ENCODE measurements at regions not wholly inside any gene's neighbourhood (a gene's known extent, or its start where the extent isn't known, plus 50 kb on each side); places are given as distances from the start of the nearest gene placed in this dataset.
"Not testable (repeated sequence)": the region's sequence is repeated elsewhere in the genome, so short reads cannot be mapped to it uniquely, and the experiment has no call there.

DNA sequence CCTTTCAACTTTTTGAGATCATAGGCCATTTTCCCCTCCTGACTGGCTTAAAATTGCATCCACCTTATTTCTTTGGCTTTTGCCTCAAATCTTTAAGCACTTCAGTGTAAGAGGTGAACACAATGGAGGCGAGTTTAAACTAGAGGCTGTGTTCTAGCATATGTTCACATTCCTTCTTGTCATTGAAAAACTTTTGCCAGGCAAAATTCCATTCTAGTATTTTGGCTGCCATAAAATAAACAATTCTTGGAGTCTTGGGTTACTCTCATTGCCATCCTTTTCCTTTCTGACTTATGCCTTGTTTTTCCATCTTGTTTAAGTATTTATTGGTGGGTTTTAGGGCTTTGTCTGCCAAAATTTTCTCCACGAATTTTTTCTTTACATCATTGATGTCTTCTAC, 137.3 kb upstream of the ANXA10 start:
- no peak for DNase-seq

DNA sequence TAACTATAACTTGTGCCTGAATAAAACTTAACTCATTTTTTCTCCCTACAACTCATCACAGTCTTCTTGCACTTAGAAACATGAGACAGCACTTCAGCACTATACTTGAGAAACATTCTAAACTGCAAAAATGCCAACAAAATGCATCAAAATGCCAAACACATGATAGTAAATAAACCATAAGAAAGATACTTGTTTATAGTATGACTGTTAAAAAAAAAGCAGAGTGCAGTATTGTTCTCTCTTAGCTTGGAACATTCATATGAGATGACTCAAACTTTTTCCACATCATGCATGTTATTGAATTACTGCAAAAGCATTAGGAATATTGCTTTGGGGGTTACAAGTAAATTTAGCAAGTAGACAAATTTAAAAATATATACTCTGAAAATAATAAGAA, 135.7 kb upstream of the ANXA10 start:
- no peak for DNase-seq

DNA sequence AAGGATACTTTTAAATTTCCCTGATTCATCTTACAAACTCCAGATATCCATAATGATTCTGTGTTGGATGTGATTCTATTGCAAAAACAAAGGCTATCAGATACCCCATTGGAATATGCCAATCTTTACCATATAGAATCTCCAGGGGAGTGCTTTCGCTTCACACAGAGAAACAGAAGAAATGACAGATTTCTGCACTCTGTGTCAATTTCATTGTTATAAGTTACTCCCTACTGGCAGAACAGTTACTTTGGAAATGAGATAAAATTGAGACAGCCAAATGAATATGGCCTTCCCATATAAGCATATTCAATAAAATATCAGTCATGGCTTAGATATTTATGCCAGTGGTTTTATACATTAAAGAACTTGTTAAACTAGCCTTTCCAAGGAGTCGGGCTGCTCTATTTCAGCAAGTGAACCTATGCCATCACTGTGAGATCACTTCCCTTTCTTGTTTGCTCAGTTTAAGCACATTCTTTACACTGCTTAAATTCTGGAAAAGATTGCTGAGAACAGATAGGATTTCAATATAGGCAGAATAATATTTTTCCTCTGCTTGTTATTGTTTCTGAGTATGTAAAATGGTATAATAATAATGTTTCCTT, 127.5 kb upstream of the ANXA10 start:
- no peak for DNase-seq

DNA sequence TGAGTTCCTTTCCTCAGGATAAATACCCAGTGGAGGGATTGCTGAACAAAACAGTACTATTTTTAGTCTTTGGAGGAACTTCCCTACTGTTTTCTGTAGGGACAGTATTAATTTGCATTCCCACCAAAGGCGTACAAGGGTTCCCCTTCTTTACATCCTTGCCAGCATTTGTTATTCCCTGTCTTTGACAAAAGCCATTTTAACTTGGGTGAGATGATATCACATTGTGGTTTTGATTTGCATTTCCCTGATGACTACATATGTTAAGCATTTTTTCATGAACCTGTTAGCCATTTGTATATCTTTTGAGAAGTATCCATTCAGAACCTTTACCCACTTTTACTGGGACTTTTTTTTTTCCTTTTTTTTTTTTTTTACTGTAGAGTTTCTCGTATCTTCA, 126.2 kb upstream of the ANXA10 start:
- no peak for DNase-seq

DNA sequence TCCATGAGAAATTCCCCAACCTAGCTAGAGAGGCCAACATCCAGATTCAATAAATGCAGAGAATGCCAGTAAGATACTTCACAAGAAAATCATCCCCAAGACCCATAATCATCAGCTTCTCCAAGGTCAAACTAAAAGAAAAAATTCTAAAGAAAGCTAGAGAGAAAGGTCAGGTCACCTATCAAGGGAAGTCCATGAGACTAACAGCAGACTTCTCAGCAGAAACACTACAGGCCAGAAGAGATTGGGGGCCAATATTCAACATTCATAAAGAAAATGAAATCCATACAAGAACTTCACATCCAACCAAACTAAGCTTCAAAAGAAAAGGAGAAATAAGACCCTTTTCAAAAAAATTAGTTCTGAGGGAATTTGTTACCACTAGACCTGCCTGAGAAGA, 118.8 kb upstream of the ANXA10 start:
- DNase-seq, result no peak

DNA sequence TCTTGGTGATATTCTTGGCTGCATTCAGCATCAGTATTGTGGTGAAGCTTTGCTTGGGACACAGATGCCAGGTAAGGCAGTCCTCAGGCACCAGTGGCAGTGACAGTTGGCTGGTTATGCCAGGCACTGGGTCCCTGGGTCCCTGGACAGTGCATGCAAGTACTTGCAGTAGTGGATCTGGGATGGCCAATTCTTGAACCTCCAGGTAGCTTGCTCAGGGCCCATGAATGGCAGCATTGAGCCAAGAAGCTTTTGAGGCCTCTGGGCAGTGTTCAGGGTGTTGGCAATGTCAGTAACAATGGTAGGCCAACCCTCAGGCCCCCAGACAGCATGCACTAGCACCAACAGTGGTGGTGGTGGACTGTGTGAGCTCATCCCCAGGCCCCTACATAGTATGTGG, 106.8 kb upstream of the ANXA10 start:
- DNase-seq, result no peak

DNA sequence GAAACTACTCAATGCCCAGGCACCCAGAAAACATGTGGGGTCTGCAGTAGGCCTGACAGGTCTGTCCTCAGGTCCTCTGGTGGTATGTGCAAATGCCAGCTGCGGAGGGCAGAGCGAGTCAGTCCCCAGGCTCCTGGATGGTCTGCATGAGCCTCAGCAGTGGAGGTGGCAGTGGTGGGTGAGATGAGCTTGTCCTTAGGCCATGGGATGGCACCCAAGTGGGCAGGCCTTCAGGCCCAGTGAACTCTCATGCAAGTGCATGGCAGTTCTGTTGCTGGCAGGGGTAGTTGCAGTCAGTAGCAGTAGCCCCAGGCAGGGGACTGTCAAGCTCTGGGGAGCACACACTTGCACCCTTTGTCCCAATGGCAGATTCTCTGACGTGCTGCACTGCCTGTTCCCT, 106.3 kb upstream of the ANXA10 start:
- DNase-seq, result no peak

DNA sequence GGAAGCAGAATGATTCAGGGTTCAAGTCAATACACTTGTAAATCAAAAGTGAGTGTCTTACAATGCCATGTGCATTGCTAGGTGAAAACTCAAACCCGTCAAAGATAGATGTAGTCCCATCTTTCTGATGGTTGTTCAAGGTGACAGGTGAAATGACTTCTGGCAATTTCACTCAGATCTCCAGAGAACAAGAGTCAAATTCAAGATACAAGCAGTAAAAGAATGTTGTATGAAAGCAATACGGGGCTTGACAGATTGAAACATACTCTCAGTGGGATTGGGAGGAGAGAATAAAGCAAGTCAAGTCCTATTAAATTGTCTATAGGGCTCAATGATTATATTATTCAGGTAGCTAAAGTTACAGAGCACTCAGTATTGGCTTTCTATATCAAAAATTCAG, 105.1 kb upstream of the ANXA10 start:
- no peak for DNase-seq

DNA sequence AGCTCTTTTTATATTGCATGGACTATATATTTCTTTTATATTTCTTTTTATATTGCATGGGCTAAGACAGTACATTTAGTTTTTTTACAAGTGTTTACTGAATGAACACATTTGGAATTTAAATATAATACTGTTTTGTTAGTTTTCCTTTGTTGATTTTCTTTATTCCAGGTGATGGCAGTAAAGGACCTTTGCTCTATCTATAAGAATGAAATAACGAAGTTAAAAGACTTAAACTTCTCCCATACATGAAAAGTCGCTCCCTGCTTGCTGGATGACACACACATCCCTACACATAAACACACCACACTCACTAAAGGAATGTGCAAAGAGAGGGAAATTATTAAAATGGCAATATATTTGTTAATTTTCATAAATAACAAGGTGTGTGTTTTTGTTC, 102.5 kb upstream of the ANXA10 start:
- no peak for DNase-seq

DNA sequence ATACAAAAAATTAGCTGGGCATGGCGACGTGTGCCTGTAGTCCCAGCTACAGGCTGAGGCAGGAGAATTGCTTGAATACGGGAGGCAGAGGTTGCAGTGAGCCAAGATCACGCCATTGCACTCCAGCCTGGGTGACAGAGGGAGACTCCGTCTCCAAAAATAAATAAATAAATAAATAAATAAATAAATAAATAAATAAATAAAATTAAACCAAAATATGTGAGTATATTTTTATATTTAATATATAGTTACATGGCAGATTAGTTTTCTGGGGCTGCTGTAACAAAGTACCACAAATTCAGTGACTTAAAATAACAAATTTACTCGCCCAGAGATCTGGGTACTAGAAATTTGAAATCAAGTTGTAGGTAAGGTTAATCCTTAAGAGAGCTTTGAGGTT, 84.2 kb upstream of the ANXA10 start:
- not testable (repeated sequence) for DNase-seq

DNA sequence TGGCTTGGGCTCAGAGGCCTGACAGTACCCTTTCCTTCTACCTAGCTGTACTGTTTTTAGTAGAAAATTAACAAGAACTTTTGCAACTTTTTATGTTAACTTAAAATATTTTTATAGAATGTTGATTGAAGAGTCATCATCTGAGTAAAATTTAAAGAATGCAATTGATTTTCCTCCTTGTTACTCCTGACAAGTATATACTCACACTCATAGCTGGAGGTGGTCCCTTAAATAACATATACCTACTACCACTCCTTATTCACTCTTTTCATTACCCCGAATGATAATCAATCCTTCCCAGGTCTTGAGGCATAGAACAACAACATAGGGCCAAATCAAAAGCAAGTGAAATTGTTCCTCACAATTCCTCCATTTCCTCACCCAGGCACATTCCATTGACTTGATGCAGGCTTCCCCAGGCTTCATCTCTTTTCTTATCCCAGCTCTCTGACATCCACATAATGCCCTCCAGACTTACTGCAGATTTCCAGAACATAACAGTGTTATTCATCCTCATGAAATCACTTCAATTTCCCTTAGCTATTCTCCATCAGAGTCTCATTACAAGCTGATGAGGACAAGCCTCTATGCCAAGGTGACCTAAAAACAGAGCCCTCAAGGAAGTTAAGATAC, 73.2 kb upstream of the ANXA10 start:
- DNase-seq, result no peak

DNA sequence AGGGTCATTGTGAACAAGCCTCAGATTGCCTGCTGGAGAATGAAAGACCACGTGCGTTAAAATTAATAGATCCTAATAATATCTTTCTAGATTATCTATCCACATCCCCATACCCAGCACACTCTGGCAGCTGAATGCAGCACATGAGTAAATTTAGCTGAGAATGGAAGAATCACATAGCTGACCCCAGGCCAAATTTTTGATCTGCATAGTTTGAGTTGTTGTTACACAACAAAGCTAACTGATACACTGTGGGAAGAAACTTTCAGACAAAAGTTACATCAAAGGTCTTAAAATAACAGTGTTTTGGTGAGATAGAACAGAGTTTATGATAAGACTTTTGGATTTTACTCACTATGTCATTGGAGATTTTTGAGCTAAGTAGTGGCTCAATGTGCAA, 72.4 kb upstream of the ANXA10 start:
- DNase-seq, result no peak

DNA sequence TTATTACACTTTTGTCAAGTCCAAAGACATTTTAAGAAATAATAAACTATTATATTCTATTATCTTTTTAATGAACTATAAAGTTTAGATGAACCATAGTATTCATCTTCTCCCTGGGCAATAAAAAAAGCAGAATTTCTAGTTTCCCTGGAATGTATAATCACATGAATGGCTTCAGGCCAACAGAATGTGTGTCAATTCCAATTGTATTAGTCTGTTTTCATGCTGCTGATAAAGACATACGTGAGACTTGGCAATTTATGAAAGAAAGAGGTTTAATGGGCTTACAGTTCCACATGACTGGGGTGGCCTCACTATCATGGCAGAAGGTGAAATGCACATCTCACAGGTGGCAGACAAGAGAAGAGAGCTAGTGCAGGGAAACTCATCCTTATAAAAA, 70.7 kb upstream of the ANXA10 start:
- DNase-seq, result no peak

DNA sequence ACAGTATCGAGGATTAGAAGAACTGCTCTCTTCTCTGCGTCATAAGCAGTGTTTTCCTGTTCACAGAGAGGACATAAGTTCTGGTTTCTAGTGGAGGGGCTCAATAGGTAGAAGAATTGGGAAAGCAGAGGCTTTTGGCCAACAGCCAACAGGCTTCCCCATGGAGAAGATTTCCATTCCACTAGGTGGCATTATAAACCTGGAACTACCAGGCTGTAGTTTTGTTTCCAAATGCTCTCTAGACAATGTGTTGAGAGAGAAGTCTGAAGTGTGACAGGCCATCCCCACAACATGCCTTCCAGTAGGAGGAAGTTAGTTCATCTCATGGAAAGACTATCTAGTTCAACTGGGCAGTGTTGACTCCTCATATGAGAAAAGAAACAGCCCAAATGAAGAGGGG, 63.8 kb upstream of the ANXA10 start:
- no peak for DNase-seq

DNA sequence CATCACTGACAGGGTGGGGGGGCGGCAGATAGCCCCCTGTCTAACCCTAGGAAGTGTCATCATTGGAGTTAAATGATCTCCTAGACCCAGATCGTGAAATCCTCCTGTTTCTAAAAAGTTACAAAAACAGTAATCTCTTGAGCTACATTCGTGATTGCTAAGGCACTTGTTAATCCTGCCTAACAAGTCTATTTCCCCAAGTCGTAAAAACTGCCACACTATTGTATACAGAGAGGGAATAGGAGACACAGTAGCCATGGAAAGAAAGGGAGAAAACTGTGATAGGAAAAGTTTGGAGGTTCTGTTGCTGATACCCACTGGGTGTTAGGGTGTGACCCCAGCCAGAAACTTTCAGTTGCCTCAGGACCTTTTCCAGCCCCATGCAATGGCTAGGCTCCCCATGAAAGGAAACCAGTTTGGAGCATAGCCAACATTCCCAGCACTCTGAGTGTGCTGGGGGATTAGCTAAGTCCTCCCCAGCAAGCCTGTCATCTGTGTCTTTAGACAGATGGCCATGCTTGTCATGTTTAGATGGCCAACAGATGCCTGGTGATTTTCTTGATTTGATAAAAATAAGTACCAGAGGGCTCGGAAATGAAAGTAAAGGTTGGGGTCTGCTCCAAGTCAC, 63.3 kb upstream of the ANXA10 start:
- DNase-seq, result no peak

DNA sequence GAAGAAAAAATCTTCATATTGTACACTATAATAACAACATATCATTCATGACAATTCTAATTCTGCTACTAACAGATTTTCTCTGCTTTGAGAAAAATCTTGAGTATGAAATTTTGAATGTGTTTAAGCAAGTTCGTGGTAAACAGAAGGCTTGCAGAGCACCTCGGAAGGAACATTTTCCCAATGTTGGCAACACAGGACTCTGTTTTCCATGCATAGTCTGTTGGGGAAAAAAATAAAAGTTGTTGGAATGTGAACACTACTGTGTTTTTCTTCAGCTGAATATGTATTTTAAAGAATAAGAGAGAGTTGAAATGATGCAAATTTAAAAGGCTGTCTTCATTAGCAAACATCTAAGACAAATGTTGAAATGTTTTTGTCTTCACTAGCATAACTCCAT, 54.7 kb upstream of the ANXA10 start:
- DNase-seq, result no peak

DNA sequence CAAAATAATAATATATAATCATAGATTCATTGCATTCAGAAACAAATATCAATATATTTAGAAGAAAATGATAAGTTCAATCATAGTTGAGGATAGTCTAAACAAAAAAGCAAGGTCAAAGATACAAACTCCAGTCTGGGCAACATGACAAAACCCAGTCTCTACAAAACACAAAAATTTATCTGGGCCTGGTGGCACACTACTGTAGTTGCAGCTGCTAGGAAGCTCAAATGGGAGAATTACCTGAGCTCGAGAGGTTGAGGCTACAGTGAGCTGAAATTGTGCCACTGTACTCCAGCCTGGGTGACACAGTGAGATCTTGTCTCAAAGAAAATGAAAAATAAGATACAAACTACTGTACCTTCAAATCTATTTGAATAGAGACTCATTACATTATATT, 52.7 kb upstream of the ANXA10 start:
- no peak for DNase-seq

Measured in femur (tissue), 1 donor.